Suprapubic skin (tissue), 3 donors: ENCODE measurements at regions not wholly inside any gene's neighbourhood (a gene's known extent, or its start where the extent isn't known, plus 50 kb on each side); places are given as distances from the start of the nearest gene placed in this dataset.

Source experiments
- CTCF ChIP-seq, 2 donors: fragments of 200-600 bp in 1 of 2; fragments of 450-650 bp in 1 of 2; sonication (generic) in 1 of 2; IDR thresholded peaks; one replicate each; pipeline ENCODE4 v1.5.1; 2016 to 2019; ENCODE audit warnings: antibody characterized with exemption in 2 of 2, mild to moderate bottlenecking in 1 of 2, moderate library complexity in 1 of 2
- POLR2AphosphoS5 ChIP-seq, 3 donors: sonication (generic); formaldehyde crosslinking; IDR thresholded peaks; one replicate each; pipeline ENCODE4 v1.6.1; 2017; ENCODE audit warnings: antibody characterized with exemption in 3 of 3

GRCh38 chrX:110512341-110512740 is 153.7 kb downstream of the RTL9 start:
- no peak for TF ChIP-seq POLR2AphosphoS5 (IDR thresholded peaks at IDR 0.05)
- no peak for TF ChIP-seq CTCF (IDR thresholded peaks at IDR 0.05)
